BJ (cell line): ENCODE measurements at regions not wholly inside any gene's neighbourhood (a gene's known extent, or its start where the extent isn't known, plus 50 kb on each side); places are given as distances from the start of the nearest gene placed in this dataset.

Experiments
- CTCF ChIA-PET: fragments of 350-600 bp; formaldehyde crosslinking; extraction: SDS; loops from one replicate; lab custom pipeline; 2021; ENCODE audit warnings: antibody characterized with exemption, inconsistent platforms; lab: Yijun Ruan, JAX
- POLR2A ChIA-PET: fragments of 300-600 bp; sonication (Branson Sonifier 250); formaldehyde crosslinking; extraction: SDS; loops from one replicate; lab custom pipeline; 2021; ENCODE audit warnings: antibody characterized with exemption; lab: Charles Lee
- DNase-seq: peaks from one replicate; pipeline ENCODE4 v3.0.0-alpha.2; 2011; ENCODE audit warnings: low read depth
- H3K27me3 ChIP-seq: 2 replicates; pipeline ENCODE4 v1.6.0; 2011; ENCODE audit warnings: low read length; ENCODE audit not compliant: control insufficient read depth, insufficient read depth
- H3K36me3 ChIP-seq: 2 replicates; pipeline ENCODE4 v1.5.1; 2011; ENCODE audit warnings: low read length; ENCODE audit not compliant: control insufficient read depth, insufficient read depth
- H3K4me3 ChIP-seq: 2 replicates; pipeline ENCODE4 v1.5.1; 2011; ENCODE audit warnings: low read depth, mild to moderate bottlenecking, control low read depth, low read length
- CTCF ChIP-seq: IDR thresholded peaks from 2 replicates; pipeline ENCODE4 v1.5.1; 2011; ENCODE audit warnings: low read depth, mild to moderate bottlenecking, control low read depth, inconsistent platforms, low read length, moderate library complexity; ENCODE audit not compliant: insufficient read depth

GRCh38 chr1:103337779-103338178 lies 187.7 kb upstream of the RNPC3 start:
- ChIA-PET CTCF (no interaction called here), POLR2A (no interaction called here)
- Histone ChIP-seq H3K4me3 (no peak overlapping the region), H3K27me3 (no peaks in the 10 kb centered on the region), H3K36me3 (no peaks in the 10 kb centered on the region)
- no peak for TF ChIP-seq CTCF
- no peak for DNase-seq

- ChIA-PET CTCF (interaction anchor here (1.7 kb wide), 1 partner anchor 10 kb away, joined by 3 read pairs; no protein-coding TSS in a partner anchor), POLR2A (interaction anchor here (0.6 kb wide), 1 partner anchor 466 kb away, joined by 7 read pairs; no protein-coding TSS in a partner anchor)
- DNase-seq: no peak
- Histone ChIP-seq H3K27me3 (no peaks in the 10 kb centered on the region), H3K36me3 (no peaks in the 10 kb centered on the region), H3K4me3 (no peak overlapping the region)
- no peak for TF ChIP-seq CTCF
Measured at GRCh38 chr1:103336408-103336807, 189.1 kb upstream of the RNPC3 start.

GRCh38 chr1:103333141-103333540 lies 192.4 kb upstream of the RNPC3 start:
- ChIA-PET CTCF (no interaction called here), POLR2A (no interaction called here)
- no peak for TF ChIP-seq CTCF
- DNase-seq: no peak
- Histone ChIP-seq H3K27me3 (no peaks in the 10 kb centered on the region), H3K36me3 (no peaks in the 10 kb centered on the region), H3K4me3 (no peak overlapping the region)

- no peaks in the 10 kb centered on the region for H3K36me3 ChIP-seq
- no peak for DNase-seq
- no peak for TF ChIP-seq CTCF
- H3K4me3 ChIP-seq: no peak overlapping the region
- POLR2A ChIA-PET: interaction anchor here (0.7 kb wide), 1 partner anchor 227 kb away, joined by 3 read pairs; no protein-coding TSS in a partner anchor
- H3K27me3 ChIP-seq: no peaks in the 10 kb centered on the region
- CTCF ChIA-PET: interaction anchor here (0.9 to 1.6 kb wide), 2 partner anchors 8 to 11 kb away, joined by 3 to 7 read pairs; no protein-coding TSS in a partner anchor
Measured at GRCh38 chr1:103327054-103327719, 198.3 kb upstream of the RNPC3 start.

- Histone ChIP-seq H3K4me3 (no peak overlapping the region), H3K27me3 (no peaks in the 10 kb centered on the region), H3K36me3 (no peaks in the 10 kb centered on the region)
- ChIA-PET CTCF (interaction anchor here (0.9 to 1.6 kb wide), 2 partner anchors 9 to 11 kb away, joined by 3 to 7 read pairs; no protein-coding TSS in a partner anchor), POLR2A (no interaction called here)
- DNase-seq: no peak
- no peak for TF ChIP-seq CTCF
Measured at GRCh38 chr1:103326595-103326994, 198.9 kb upstream of the RNPC3 start.
